Brain microvascular endothelial cell (primary cell): ENCODE measurements at regions not wholly inside any gene's neighbourhood (a gene's known extent, or its start where the extent isn't known, plus 50 kb on each side); places are given as distances from the start of the nearest gene placed in this dataset.

Experiments
- DNase-seq: peaks from one replicate; pipeline ENCODE4 v3.0.0-alpha.2; 2020
- H3K27ac ChIP-seq: fragments of 250-450 bp; sonication (Bioruptor Pico); 2 replicates; pipeline ENCODE4 v1.5.1; 2020; ENCODE audit warnings: mild to moderate bottlenecking, moderate library complexity
- H3K27me3 ChIP-seq: fragments of 250-450 bp; sonication (Bioruptor Pico); replicated peaks from 2 replicates; pipeline ENCODE4 v1.5.1; 2020; ENCODE audit warnings: mild to moderate bottlenecking
- H3K36me3 ChIP-seq: fragments of 250-450 bp; sonication (Bioruptor Pico); replicated peaks from 2 replicates; pipeline ENCODE4 v1.5.1; 2020; ENCODE audit warnings: mild to moderate bottlenecking
- H3K4me3 ChIP-seq: 2 replicates; pipeline ENCODE4 v1.5.1; 2011; ENCODE audit warnings: low read depth, mild to moderate bottlenecking, control low read depth, low read length, moderate library complexity
- CTCF ChIP-seq: IDR thresholded peaks from 2 replicates; pipeline ENCODE4 v1.5.1; 2011; ENCODE audit warnings: low read depth, mild to moderate bottlenecking, moderate library complexity, low read length, control low read depth, inconsistent platforms; ENCODE audit errors: missing control alignments
- in situ Hi-C: cut with HindIII; loops from 2 replicates; pipeline ENCODE4 v1.10.0; 2017; ENCODE audit warnings: low sequenced_read_pairs, low pct_ligation_motif_present

DNA sequence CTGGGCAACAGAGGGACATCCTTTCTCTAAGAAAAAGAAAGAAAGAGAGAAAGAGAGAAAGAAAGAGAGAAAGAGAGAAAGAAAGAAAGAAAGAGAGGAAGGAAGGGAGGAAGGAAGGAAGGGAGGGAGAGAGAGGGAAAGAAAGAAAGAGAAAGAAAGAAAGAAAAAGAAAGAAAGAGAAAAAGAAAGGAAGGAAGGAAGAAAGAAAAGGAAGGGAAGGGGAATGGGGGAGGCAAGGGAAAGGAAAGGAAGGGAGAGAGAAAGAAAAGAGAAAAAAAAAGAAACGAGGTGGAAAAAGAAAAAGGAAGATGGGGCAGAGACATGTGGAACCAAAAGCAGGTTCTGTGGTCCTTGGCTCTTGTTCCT, 82.9 kb upstream of the SMNDC1 start:
- Histone ChIP-seq H3K27ac (no peak overlapping the region), H3K36me3 (no peaks in the 10 kb centered on the region), H3K27me3 (no peaks in the 10 kb centered on the region), H3K4me3 (no peak overlapping the region)
- in situ Hi-C loops, result no loop called here
- TF ChIP-seq CTCF, result no peak
- DNase-seq, result no peak

GRCh38 chr10:110387983-110388686, 83.4 kb upstream of the SMNDC1 start:
- no peak for DNase-seq
- H3K27me3 ChIP-seq, result no peaks in the 10 kb centered on the region
- H3K4me3 ChIP-seq, result no peak overlapping the region
- no peak overlapping the region for H3K27ac ChIP-seq
- H3K36me3 ChIP-seq, result no peaks in the 10 kb centered on the region
- in situ Hi-C loops, result no loop called here
- TF ChIP-seq CTCF, result no peak

DNA sequence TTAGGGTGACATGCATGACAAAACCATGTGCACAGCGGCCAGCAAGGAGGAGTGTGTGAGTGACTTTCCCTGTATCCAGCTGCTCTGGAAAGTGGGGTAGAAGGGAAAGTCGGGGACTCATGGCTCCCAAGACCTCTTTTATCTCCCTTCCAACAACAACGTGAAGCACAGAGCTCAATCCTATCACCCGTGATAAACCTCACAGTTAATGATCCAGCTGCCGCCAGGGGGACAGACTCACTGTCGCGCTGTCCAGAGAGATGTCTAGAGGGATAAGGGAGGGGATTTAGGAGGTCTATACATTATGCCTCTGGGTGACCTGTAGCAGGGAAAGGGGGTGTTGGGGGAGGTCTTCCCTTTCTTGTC, 84.0 kb upstream of the SMNDC1 start:
- no peak for DNase-seq
- in situ Hi-C loops, result no loop called here
- Histone ChIP-seq H3K27me3 (no peaks in the 10 kb centered on the region), H3K4me3 (no peak overlapping the region), H3K27ac (no peak overlapping the region), H3K36me3 (no peaks in the 10 kb centered on the region)
- TF ChIP-seq CTCF, result peak; percentile 22

GRCh38 chr10:110389255-110389654, 84.5 kb upstream of the SMNDC1 start:
- Histone ChIP-seq H3K36me3 (no peaks in the 10 kb centered on the region), H3K27ac (no peak overlapping the region), H3K4me3 (no peak overlapping the region), H3K27me3 (no peaks in the 10 kb centered on the region)
- TF ChIP-seq CTCF, result no peak
- no peak for DNase-seq
- in situ Hi-C loops, result no loop called here

- Histone ChIP-seq H3K36me3 (no peaks in the 10 kb centered on the region), H3K27me3 (no peaks in the 10 kb centered on the region), H3K4me3 (no peak overlapping the region), H3K27ac (no peak overlapping the region)
- no peak for TF ChIP-seq CTCF
- DNase-seq, result no peak
- in situ Hi-C loops, result no loop called here
Measured at GRCh38 chr10:110391541-110391940, 86.8 kb upstream of the SMNDC1 start.

DNA sequence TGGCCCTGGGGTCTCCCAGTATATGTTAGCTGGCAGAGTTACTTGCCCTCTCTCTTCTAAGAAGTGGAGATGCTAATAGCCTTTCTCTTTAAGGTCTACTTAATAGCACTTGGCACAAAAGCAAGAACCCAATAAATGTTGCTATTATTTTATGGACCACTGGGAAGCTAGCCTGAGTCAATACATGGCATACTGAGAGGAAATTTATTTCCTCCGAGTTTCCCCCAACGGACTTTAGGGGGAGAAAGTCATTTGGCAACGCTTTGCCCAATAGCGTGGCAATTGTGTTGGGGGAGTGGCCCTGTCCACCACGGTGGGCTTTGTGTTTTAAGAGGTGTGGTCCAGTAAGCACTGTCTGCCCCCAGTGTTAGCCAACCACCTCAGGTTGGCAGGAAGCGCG, 87.4 kb upstream of the SMNDC1 start:
- in situ Hi-C loops, result no loop called here
- Histone ChIP-seq H3K4me3 (no peak overlapping the region), H3K27me3 (no peaks in the 10 kb centered on the region), H3K36me3 (no peaks in the 10 kb centered on the region), H3K27ac (no peak overlapping the region)
- no peak for DNase-seq
- TF ChIP-seq CTCF, result no peak
